T-helper 2 cell (primary cell): ENCODE measurements at regions not wholly inside any gene's neighbourhood (a gene's known extent, or its start where the extent isn't known, plus 50 kb on each side); places are given as distances from the start of the nearest gene placed in this dataset.
"Not testable (repeated sequence)": the region's sequence is repeated elsewhere in the genome, so short reads cannot be mapped to it uniquely, and the experiment has no call there.

Experiments
- DNase-seq, 5 experiments: peaks; one replicate each; pipeline versions ENCODE4 v3.0.0 to v3.0.0-alpha.2; 2012 to 2022

GRCh38 chr3:137641879-137642704, 122.0 kb upstream of the SOX14 start:
- DNase-seq, result no peak

- DNase-seq, result no peak
These were observed 121.3 kb upstream of the SOX14 start for GRCh38 chr3:137642831-137643230.

GRCh38 chr3:137647179-137647578, 116.9 kb upstream of the SOX14 start:
- DNase-seq, result no peak

- no peak for DNase-seq
These were observed 94.5 kb upstream of the SOX14 start for GRCh38 chr3:137669519-137670060.

- DNase-seq, result no peak
These were observed 76.8 kb upstream of the SOX14 start for GRCh38 chr3:137687181-137687879.

- DNase-seq, result no peak
These were observed 71.2 kb upstream of the SOX14 start for GRCh38 chr3:137692803-137693431.

GRCh38 chr3:137693791-137694190, 70.3 kb upstream of the SOX14 start:
- DNase-seq, result no peak

- no peak for DNase-seq
These were observed 69.3 kb upstream of the SOX14 start for GRCh38 chr3:137694836-137695235.

- no peak for DNase-seq
These were observed 68.8 kb upstream of the SOX14 start for GRCh38 chr3:137695351-137695750.

- DNase-seq, result no peak
These were observed 55.0 kb upstream of the SOX14 start for GRCh38 chr3:137709011-137709601.

- DNase-seq, result not testable (repeated sequence)
These were observed 50.1 kb upstream of the SOX14 start for GRCh38 chr3:137713965-137714364.
